Peyer's patch (tissue), 4 donors: ENCODE measurements at regions not wholly inside any gene's neighbourhood (a gene's known extent, or its start where the extent isn't known, plus 50 kb on each side); places are given as distances from the start of the nearest gene placed in this dataset.
"Not testable (repeated sequence)": the region's sequence is repeated elsewhere in the genome, so short reads cannot be mapped to it uniquely, and the experiment has no call there.

Experiments
- DNase-seq, 3 donors: peaks; one replicate each; pipeline ENCODE4 v3.0.0-alpha.2; 2017 to 2019
- H3K27ac ChIP-seq, 4 donors: fragments of 200-600 bp; sonication (generic); one replicate each; pipeline ENCODE4 v1.5.1; 2016 to 2019
- H3K27me3 ChIP-seq, 2 donors: fragments of 200-600 bp; sonication (generic); one replicate each; pipeline ENCODE4 v1.5.1; 2019
- H3K36me3 ChIP-seq, 3 donors: fragments of 200-600 bp; sonication (generic); one replicate each; pipeline ENCODE4 v1.5.1; 2016 to 2019
- H3K4me1 ChIP-seq, 4 donors: fragments of 200-600 bp; sonication (generic); one replicate each; pipeline ENCODE4 v1.5.1; 2016 to 2019
- H3K4me3 ChIP-seq, 4 donors: fragments of 200-600 bp; sonication (generic); 1 replicate in 3 of 4; 2 replicates in 1 of 4; pipeline ENCODE4 v1.5.1; 2016 to 2019; ENCODE audit warnings: mild to moderate bottlenecking in 1 of 4
- H3K9me3 ChIP-seq, 4 donors: fragments of 200-600 bp; sonication (generic); one replicate each; pipeline ENCODE4 v1.5.1; 2016 to 2019; ENCODE audit warnings: mild to moderate bottlenecking in 1 of 4
- CTCF ChIP-seq, 6 experiments: fragments of 450-650 bp in 4 of 6; fragments of 200-600 bp in 2 of 6; sonication (generic) in 1 of 6; IDR thresholded peaks; one replicate each; pipeline ENCODE4 v1.5.1; 2017 to 2019; ENCODE audit warnings: antibody characterized with exemption in 6 of 6, mild to moderate bottlenecking in 3 of 6, moderate library complexity in 1 of 6
- POLR2A ChIP-seq, 2 donors: fragments of 450-650 bp; IDR thresholded peaks; one replicate each; pipeline ENCODE4 v1.5.1; 2017; ENCODE audit warnings: antibody characterized with exemption in 2 of 2, mild to moderate bottlenecking in 2 of 2, moderate library complexity in 2 of 2

GRCh38 chr4:26241179-26241578 is 79.6 kb upstream of the RBPJ start:
- DNase-seq: no peak
- Histone ChIP-seq H3K36me3 (no peaks in the 10 kb centered on the region), H3K27ac (no peak overlapping the region), H3K4me3 (no peak overlapping the region), H3K27me3 (no peaks in the 10 kb centered on the region), H3K4me1 (peaks cover 0 to 22% (median 0%) of the 10 kb centered on the region in 4 donors), H3K9me3 (no peaks in the 10 kb centered on the region)
- TF ChIP-seq CTCF (IDR thresholded peaks at IDR 0.05): no peak
- TF ChIP-seq POLR2A (IDR thresholded peaks at IDR 0.05): no peak

- H3K4me3 ChIP-seq: no peak overlapping the region
- H3K36me3 ChIP-seq: no peaks in the 10 kb centered on the region
- no peak for TF ChIP-seq POLR2A (IDR thresholded peaks at IDR 0.05)
- no peak for TF ChIP-seq CTCF (IDR thresholded peaks at IDR 0.05)
- no peak overlapping the region for H3K27ac ChIP-seq
- no peaks in the 10 kb centered on the region for H3K9me3 ChIP-seq
- H3K27me3 ChIP-seq: no peaks in the 10 kb centered on the region
- no peak for DNase-seq
- peaks cover 0 to 19% (median 0%) of the 10 kb centered on the region in 4 donors for H3K4me1 ChIP-seq
Observed at GRCh38 chr4:26242451-26242850, 78.4 kb upstream of the RBPJ start.

- H3K4me3 ChIP-seq, H3K27ac ChIP-seq, DNase-seq, H3K36me3 ChIP-seq, H3K27me3 ChIP-seq, H3K4me1 ChIP-seq, H3K9me3 ChIP-seq: not testable (repeated sequence)
Observed at GRCh38 chr4:26244138-26244537, 76.7 kb upstream of the RBPJ start.

- Histone ChIP-seq H3K27me3 (no peaks in the 10 kb centered on the region), H3K4me1 (no peaks in the 10 kb centered on the region), H3K36me3 (no peaks in the 10 kb centered on the region), H3K27ac (no peak overlapping the region), H3K9me3 (no peaks in the 10 kb centered on the region), H3K4me3 (no peak overlapping the region)
- DNase-seq: no peak
- TF ChIP-seq POLR2A (IDR thresholded peaks at IDR 0.05) (no peak), CTCF (IDR thresholded peaks at IDR 0.05) (no peak)
Observed at GRCh38 chr4:26248647-26249046, 72.2 kb upstream of the RBPJ start.

- no peaks in the 10 kb centered on the region for H3K36me3 ChIP-seq
- TF ChIP-seq POLR2A (IDR thresholded peaks at IDR 0.05) (no peak), CTCF (IDR thresholded peaks at IDR 0.05) (no peak)
- DNase-seq: no peak
Observed at GRCh38 chr4:26252349-26253025, 68.3 kb upstream of the RBPJ start.

GRCh38 chr4:26253968-26254367 is 66.8 kb upstream of the RBPJ start:
- no peak overlapping the region for H3K27ac ChIP-seq
- no peaks in the 10 kb centered on the region for H3K36me3 ChIP-seq
- H3K4me1 ChIP-seq: no peaks in the 10 kb centered on the region
- DNase-seq: no peak
- TF ChIP-seq CTCF (IDR thresholded peaks at IDR 0.05) (no peak), POLR2A (IDR thresholded peaks at IDR 0.05) (no peak)
- H3K9me3 ChIP-seq: no peaks in the 10 kb centered on the region
- no peaks in the 10 kb centered on the region for H3K27me3 ChIP-seq
- H3K4me3 ChIP-seq: no peak overlapping the region

More at GRCh38 chr4:26252349-26253025, 68.3 kb upstream of the RBPJ start:
- Histone ChIP-seq H3K27me3 (no peaks in the 10 kb centered on the region), H3K27ac (no peak overlapping the region), H3K4me1 (no peaks in the 10 kb centered on the region), H3K4me3 (no peak overlapping the region), H3K9me3 (no peaks in the 10 kb centered on the region)
